ENCODE measurements at regions not wholly inside any gene's neighbourhood (a gene's known extent, or its start where the extent isn't known, plus 50 kb on each side); places are given as distances from the start of the nearest gene placed in this dataset.

GRCh38 chr18:52288403-52289004, 51.5 kb upstream of the DCC start:
- H3K27ac Mint-ChIP-seq: no peak overlapping the region
- TF ChIP-seq, protein P1, sequence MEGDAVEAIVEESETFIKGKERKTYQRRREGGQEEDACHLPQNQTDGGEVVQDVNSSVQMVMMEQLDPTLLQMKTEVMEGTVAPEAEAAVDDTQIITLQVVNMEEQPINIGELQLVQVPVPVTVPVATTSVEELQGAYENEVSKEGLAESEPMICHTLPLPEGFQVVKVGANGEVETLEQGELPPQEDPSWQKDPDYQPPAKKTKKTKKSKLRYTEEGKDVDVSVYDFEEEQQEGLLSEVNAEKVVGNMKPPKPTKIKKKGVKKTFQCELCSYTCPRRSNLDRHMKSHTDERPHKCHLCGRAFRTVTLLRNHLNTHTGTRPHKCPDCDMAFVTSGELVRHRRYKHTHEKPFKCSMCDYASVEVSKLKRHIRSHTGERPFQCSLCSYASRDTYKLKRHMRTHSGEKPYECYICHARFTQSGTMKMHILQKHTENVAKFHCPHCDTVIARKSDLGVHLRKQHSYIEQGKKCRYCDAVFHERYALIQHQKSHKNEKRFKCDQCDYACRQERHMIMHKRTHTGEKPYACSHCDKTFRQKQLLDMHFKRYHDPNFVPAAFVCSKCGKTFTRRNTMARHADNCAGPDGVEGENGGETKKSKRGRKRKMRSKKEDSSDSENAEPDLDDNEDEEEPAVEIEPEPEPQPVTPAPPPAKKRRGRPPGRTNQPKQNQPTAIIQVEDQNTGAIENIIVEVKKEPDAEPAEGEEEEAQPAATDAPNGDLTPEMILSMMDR (IDR thresholded peaks at IDR 0.05; ENCODE audit: unreplicated experiment in 3 of 3): peak; percentile 38 to 66 (median 52)
- no peak overlapping the region for H3K4me3 Mint-ChIP-seq
- H3K36me3 Mint-ChIP-seq (ENCODE audit: low read depth): no peaks in the 10 kb centered on the region
- H3K9me3 Mint-ChIP-seq: no peaks in the 10 kb centered on the region
- peaks cover 10% of the 10 kb centered on the region for H3K4me1 Mint-ChIP-seq
- no peaks in the 10 kb centered on the region for H3K27me3 Mint-ChIP-seq (ENCODE audit: low read depth)

DNA sequence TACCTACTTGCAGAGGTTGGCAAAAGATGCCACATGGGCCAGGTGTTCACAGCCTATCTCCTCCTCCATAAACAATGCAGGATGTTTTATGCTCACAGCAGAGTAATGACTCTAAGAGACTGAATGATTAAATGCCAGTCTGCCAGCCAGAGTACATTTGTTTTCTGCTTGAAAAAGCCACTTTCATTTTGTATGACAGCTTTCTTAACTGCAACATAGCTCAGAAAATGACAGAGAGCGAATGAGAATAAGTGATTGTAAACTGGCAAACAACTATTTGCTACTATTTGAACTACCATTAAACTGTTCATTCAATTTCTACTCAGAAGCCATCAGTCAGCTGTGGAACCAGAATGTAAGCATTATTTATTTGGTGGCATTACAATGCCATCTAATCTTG, 50.6 kb upstream of the DCC start:
- no peak overlapping the region for H3K27ac Mint-ChIP-seq
- H3K4me1 Mint-ChIP-seq: peaks cover 10% of the 10 kb centered on the region
- H3K27me3 Mint-ChIP-seq (ENCODE audit: low read depth): no peaks in the 10 kb centered on the region
- TF ChIP-seq, protein P1 (IDR thresholded peaks at IDR 0.05; ENCODE audit: unreplicated experiment in 3 of 3): no peak
- no peaks in the 10 kb centered on the region for H3K36me3 Mint-ChIP-seq (ENCODE audit: low read depth)
- H3K9me3 Mint-ChIP-seq: no peaks in the 10 kb centered on the region
- H3K4me3 Mint-ChIP-seq: no peak overlapping the region

All from nephron (organoid).